ENCODE measurements at regions not wholly inside any gene's neighbourhood (a gene's known extent, or its start where the extent isn't known, plus 50 kb on each side); places are given as distances from the start of the nearest gene placed in this dataset.

DNA sequence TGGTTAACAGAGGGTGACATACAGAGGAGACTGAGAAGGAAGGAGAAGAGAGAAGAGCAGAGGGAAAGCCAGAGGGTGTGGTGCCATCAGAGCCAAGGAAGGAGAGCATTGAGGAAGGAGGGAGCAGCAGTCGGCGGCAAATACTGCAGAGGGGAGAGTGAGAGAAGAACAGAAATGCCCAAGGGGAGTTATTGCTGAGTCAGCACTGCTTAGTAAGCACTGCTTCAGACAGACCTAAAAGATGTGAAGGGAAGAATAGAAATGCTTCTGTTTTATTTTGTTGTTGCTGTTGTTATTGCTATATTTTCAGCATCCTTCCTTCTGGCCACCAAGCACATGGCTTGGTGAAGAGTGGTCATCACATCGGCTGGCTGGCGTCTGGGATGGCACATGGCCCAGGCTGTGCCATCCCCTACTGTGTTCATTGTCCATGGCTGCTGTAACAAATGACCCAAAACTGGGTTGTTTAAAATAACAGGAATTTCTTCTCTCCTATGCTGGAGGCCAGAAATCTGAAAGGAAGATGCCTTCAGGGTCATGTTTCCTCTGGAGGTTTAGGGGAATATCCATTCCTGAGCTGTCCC, 204.1 kb upstream of the CNR1 start:
- Histone ChIP-seq H3K4me3 (ENCODE audit: low read depth in 1 of 3, low read length in 3 of 3) (no peak overlapping the region), H3K36me3 (ENCODE audit: control insufficient read depth in 3 of 3, insufficient read depth in 2 of 3, low read depth in 1 of 3, low read length in 3 of 3) (no peaks in the 10 kb centered on the region), H3K4me1 (ENCODE audit: control insufficient read depth in 3 of 3, insufficient read depth in 2 of 3, low read depth in 1 of 3, low read length in 2 of 3) (no peaks in the 10 kb centered on the region), H3K27ac (ENCODE audit: low read depth in 1 of 3, low read length in 2 of 3) (no peak overlapping the region), H3K27me3 (ENCODE audit: control insufficient read depth in 3 of 3, insufficient read depth in 3 of 3, low read length in 3 of 3) (no peaks in the 10 kb centered on the region), H3K9me3 (ENCODE audit: control insufficient read depth in 2 of 2, insufficient read depth in 1 of 2, low read depth in 1 of 2, low read length in 1 of 2) (no peaks in the 10 kb centered on the region)
- FAIRE-seq, result no peak
- no peak for DNase-seq
- 89 to 93% (median 90%) methylated on average over 4 of the region's 4 CpGs for WGBS, 3 donors

- Histone ChIP-seq H3K27me3 (ENCODE audit: control insufficient read depth in 3 of 3, insufficient read depth in 3 of 3, low read length in 3 of 3) (no peaks in the 10 kb centered on the region), H3K27ac (ENCODE audit: low read depth in 1 of 3, low read length in 2 of 3) (no peak overlapping the region), H3K4me3 (ENCODE audit: low read depth in 1 of 3, low read length in 3 of 3) (no peak overlapping the region), H3K36me3 (ENCODE audit: control insufficient read depth in 3 of 3, insufficient read depth in 2 of 3, low read depth in 1 of 3, low read length in 3 of 3) (no peaks in the 10 kb centered on the region), H3K4me1 (ENCODE audit: control insufficient read depth in 3 of 3, insufficient read depth in 2 of 3, low read depth in 1 of 3, low read length in 2 of 3) (no peaks in the 10 kb centered on the region), H3K9me3 (ENCODE audit: control insufficient read depth in 2 of 2, insufficient read depth in 1 of 2, low read depth in 1 of 2, low read length in 1 of 2) (no peaks in the 10 kb centered on the region)
- no peak for DNase-seq
- WGBS, 3 donors, result 69 to 89% (median 77%) methylated on average over 3 of the region's 3 CpGs
- no peak for FAIRE-seq
Observed at GRCh38 chr6:88369262-88369661, 203.1 kb upstream of the CNR1 start.

GRCh38 chr6:88368071-88368787, 202.1 kb upstream of the CNR1 start:
- H3K27me3 ChIP-seq (ENCODE audit: control insufficient read depth in 3 of 3, insufficient read depth in 3 of 3, low read length in 3 of 3), result no peaks in the 10 kb centered on the region
- H3K4me1 ChIP-seq (ENCODE audit: control insufficient read depth in 3 of 3, insufficient read depth in 2 of 3, low read depth in 1 of 3, low read length in 2 of 3), result no peaks in the 10 kb centered on the region
- FAIRE-seq (no peak), DNase-seq (no peak)
- H3K36me3 ChIP-seq (ENCODE audit: control insufficient read depth in 3 of 3, insufficient read depth in 2 of 3, low read depth in 1 of 3, low read length in 3 of 3), result no peaks in the 10 kb centered on the region
- no peaks in the 10 kb centered on the region for H3K9me3 ChIP-seq (ENCODE audit: control insufficient read depth in 2 of 2, insufficient read depth in 1 of 2, low read depth in 1 of 2, low read length in 1 of 2)
- H3K4me3 ChIP-seq (ENCODE audit: low read depth in 1 of 3, low read length in 3 of 3), result no peak overlapping the region
- WGBS, 3 donors, result 71 to 73% (median 73%) methylated on average over 2 of the region's 2 CpGs
- no peak overlapping the region for H3K27ac ChIP-seq (ENCODE audit: low read depth in 1 of 3, low read length in 2 of 3)

DNA sequence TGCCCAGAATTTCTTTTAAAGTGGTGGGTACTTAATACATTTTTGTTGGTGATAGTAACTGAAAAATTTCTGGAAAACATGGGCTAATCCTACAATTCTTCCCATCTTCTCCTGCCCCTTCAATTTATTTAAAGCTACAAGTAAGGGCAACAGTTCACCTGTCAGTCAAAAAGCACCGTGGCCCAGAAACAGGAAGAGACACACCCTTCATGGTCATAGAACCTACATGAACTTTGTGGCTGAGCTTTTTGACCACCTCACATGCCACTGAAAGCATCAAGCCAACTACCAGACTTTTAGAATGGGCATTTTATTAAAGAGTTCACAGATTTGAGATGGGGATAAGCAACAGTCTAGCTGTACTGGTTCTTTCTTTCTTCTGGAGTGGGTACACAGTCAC, 201.1 kb upstream of the CNR1 start:
- DNase-seq (no peak), FAIRE-seq (no peak)
- whole genome bisulfite sequencing, 3 donors, result 4 to 22% (median 14%) methylated on average over 1 of the region's 1 CpG
- no peak overlapping the region for H3K4me3 ChIP-seq (ENCODE audit: low read depth in 1 of 3, low read length in 3 of 3)
- H3K27ac ChIP-seq (ENCODE audit: low read depth in 1 of 3, low read length in 2 of 3), result no peak overlapping the region
- no peaks in the 10 kb centered on the region for H3K27me3 ChIP-seq (ENCODE audit: control insufficient read depth in 3 of 3, insufficient read depth in 3 of 3, low read length in 3 of 3)
- H3K4me1 ChIP-seq (ENCODE audit: control insufficient read depth in 3 of 3, insufficient read depth in 2 of 3, low read depth in 1 of 3, low read length in 2 of 3), result no peaks in the 10 kb centered on the region
- no peaks in the 10 kb centered on the region for H3K9me3 ChIP-seq (ENCODE audit: control insufficient read depth in 2 of 2, insufficient read depth in 1 of 2, low read depth in 1 of 2, low read length in 1 of 2)
- no peaks in the 10 kb centered on the region for H3K36me3 ChIP-seq (ENCODE audit: control insufficient read depth in 3 of 3, insufficient read depth in 2 of 3, low read depth in 1 of 3, low read length in 3 of 3)

GRCh38 chr6:88366672-88367071, 200.5 kb upstream of the CNR1 start:
- 51 to 74% (median 68%) methylated on average over 2 of the region's 2 CpGs for WGBS, 3 donors
- Histone ChIP-seq H3K27me3 (ENCODE audit: control insufficient read depth in 3 of 3, insufficient read depth in 3 of 3, low read length in 3 of 3) (no peaks in the 10 kb centered on the region), H3K4me3 (ENCODE audit: low read depth in 1 of 3, low read length in 3 of 3) (no peak overlapping the region), H3K4me1 (ENCODE audit: control insufficient read depth in 3 of 3, insufficient read depth in 2 of 3, low read depth in 1 of 3, low read length in 2 of 3) (no peaks in the 10 kb centered on the region), H3K27ac (ENCODE audit: low read depth in 1 of 3, low read length in 2 of 3) (no peak overlapping the region), H3K36me3 (ENCODE audit: control insufficient read depth in 3 of 3, insufficient read depth in 2 of 3, low read depth in 1 of 3, low read length in 3 of 3) (no peaks in the 10 kb centered on the region), H3K9me3 (ENCODE audit: control insufficient read depth in 2 of 2, insufficient read depth in 1 of 2, low read depth in 1 of 2, low read length in 1 of 2) (no peaks in the 10 kb centered on the region)
- DNase-seq, result no peak
- FAIRE-seq, result no peak

DNA sequence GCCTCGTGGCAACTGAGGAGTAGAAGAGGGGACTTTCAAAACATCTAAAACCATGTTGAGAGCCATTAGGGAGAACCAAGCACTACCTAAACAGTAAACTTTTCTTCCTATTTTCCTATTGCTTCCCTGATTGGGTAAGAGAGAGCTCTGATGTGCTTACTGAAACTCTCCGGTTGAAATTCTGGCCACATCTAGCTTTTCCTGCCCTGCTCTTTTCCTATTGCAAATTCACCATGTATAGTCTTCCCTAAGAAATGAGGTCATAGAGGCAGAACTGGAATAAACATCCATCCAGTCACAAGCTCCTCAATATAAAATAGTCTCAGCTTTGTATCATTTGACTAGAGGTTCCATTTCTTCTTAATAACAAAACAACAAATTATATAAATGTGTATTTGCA, 199.5 kb upstream of the CNR1 start:
- Histone ChIP-seq H3K4me1 (ENCODE audit: control insufficient read depth in 3 of 3, insufficient read depth in 2 of 3, low read depth in 1 of 3, low read length in 2 of 3) (no peaks in the 10 kb centered on the region), H3K9me3 (ENCODE audit: control insufficient read depth in 2 of 2, insufficient read depth in 1 of 2, low read depth in 1 of 2, low read length in 1 of 2) (no peaks in the 10 kb centered on the region), H3K27ac (ENCODE audit: low read depth in 1 of 3, low read length in 2 of 3) (no peak overlapping the region), H3K36me3 (ENCODE audit: control insufficient read depth in 3 of 3, insufficient read depth in 2 of 3, low read depth in 1 of 3, low read length in 3 of 3) (no peaks in the 10 kb centered on the region), H3K4me3 (ENCODE audit: low read depth in 1 of 3, low read length in 3 of 3) (no peak overlapping the region), H3K27me3 (ENCODE audit: control insufficient read depth in 3 of 3, insufficient read depth in 3 of 3, low read length in 3 of 3) (no peaks in the 10 kb centered on the region)
- WGBS, 3 donors, result 74 to 83% (median 78%) methylated on average over 2 of the region's 2 CpGs
- DNase-seq (no peak), FAIRE-seq (no peak)

DNA sequence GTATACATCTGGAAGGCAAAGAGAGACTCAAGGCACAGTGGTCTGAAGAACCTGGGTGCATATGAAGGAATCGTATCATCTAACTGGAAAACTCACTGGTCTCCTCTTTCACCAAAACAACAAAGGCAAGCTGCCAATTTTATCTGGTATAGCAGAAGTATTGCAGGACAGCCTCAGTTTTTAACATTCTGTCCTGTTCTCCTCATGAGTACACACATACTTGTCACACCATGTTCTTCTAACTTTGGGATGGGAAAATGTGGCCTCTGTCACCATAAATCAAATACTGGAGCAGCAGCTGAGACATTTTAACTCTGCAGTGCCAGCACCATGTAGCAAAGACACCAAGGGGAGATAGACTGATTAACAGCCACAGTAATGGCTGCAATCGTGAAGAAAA, 199.1 kb upstream of the CNR1 start:
- no peak overlapping the region for H3K4me3 ChIP-seq (ENCODE audit: low read depth in 1 of 3, low read length in 3 of 3)
- no peak for FAIRE-seq
- no peak overlapping the region for H3K27ac ChIP-seq (ENCODE audit: low read depth in 1 of 3, low read length in 2 of 3)
- no peaks in the 10 kb centered on the region for H3K9me3 ChIP-seq (ENCODE audit: control insufficient read depth in 2 of 2, insufficient read depth in 1 of 2, low read depth in 1 of 2, low read length in 1 of 2)
- DNase-seq, result no peak
- WGBS, 3 donors, result 74 to 92% (median 81%) methylated on average over 2 of the region's 2 CpGs
- no peaks in the 10 kb centered on the region for H3K36me3 ChIP-seq (ENCODE audit: control insufficient read depth in 3 of 3, insufficient read depth in 2 of 3, low read depth in 1 of 3, low read length in 3 of 3)
- no peaks in the 10 kb centered on the region for H3K27me3 ChIP-seq (ENCODE audit: control insufficient read depth in 3 of 3, insufficient read depth in 3 of 3, low read length in 3 of 3)
- H3K4me1 ChIP-seq (ENCODE audit: control insufficient read depth in 3 of 3, insufficient read depth in 2 of 3, low read depth in 1 of 3, low read length in 2 of 3), result no peaks in the 10 kb centered on the region

DNA sequence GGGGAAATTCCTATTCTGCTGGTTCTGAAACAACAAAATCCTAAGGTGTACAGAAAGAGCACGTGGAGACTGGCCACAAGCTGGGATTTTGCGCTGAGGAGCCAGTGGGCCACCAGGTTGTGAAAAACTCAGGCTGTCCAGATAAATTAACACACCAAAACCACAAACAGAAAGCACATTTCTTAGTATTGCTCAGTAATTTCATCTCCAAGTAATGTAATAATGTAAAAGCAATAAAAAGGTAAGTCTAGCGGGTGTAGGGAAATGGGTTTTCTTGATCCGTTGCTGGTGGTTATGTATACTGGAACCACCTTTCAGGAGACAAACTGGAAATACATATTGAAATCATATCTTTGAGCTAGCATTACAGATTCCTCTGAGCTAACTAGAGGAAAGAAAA, 195.6 kb upstream of the CNR1 start:
- Histone ChIP-seq H3K36me3 (ENCODE audit: control insufficient read depth in 3 of 3, insufficient read depth in 2 of 3, low read depth in 1 of 3, low read length in 3 of 3) (no peaks in the 10 kb centered on the region), H3K27ac (ENCODE audit: low read depth in 1 of 3, low read length in 2 of 3) (no peak overlapping the region), H3K27me3 (ENCODE audit: control insufficient read depth in 3 of 3, insufficient read depth in 3 of 3, low read length in 3 of 3) (no peaks in the 10 kb centered on the region), H3K4me3 (ENCODE audit: low read depth in 1 of 3, low read length in 3 of 3) (no peak overlapping the region), H3K4me1 (ENCODE audit: control insufficient read depth in 3 of 3, insufficient read depth in 2 of 3, low read depth in 1 of 3, low read length in 2 of 3) (no peaks in the 10 kb centered on the region), H3K9me3 (ENCODE audit: control insufficient read depth in 2 of 2, insufficient read depth in 1 of 2, low read depth in 1 of 2, low read length in 1 of 2) (no peaks in the 10 kb centered on the region)
- 83 to 88% (median 83%) methylated on average over 4 of the region's 4 CpGs for WGBS, 3 donors
- FAIRE-seq (no peak), DNase-seq (no peak)

DNA sequence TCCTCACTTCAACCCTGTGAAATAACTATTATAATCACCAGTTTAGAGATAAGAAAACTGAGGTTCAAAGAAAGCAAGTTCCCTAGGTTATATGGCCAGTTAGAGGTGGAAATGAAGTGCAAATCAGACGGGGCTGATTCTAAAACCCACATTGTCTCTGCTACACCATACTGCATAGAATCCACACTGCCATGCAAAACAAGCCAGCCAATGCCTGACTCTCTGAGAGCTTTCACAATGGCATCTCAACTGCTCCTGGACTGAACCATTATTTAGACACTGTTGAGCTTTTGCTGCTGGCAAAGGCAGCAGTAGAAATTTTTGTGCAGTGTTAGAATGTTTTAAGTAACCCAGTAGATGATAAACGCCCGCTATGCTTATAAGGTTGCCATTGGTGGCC, 195.2 kb upstream of the CNR1 start:
- Histone ChIP-seq H3K4me1 (ENCODE audit: control insufficient read depth in 3 of 3, insufficient read depth in 2 of 3, low read depth in 1 of 3, low read length in 2 of 3) (no peaks in the 10 kb centered on the region), H3K4me3 (ENCODE audit: low read depth in 1 of 3, low read length in 3 of 3) (no peak overlapping the region), H3K36me3 (ENCODE audit: control insufficient read depth in 3 of 3, insufficient read depth in 2 of 3, low read depth in 1 of 3, low read length in 3 of 3) (no peaks in the 10 kb centered on the region), H3K27me3 (ENCODE audit: control insufficient read depth in 3 of 3, insufficient read depth in 3 of 3, low read length in 3 of 3) (no peaks in the 10 kb centered on the region), H3K9me3 (ENCODE audit: control insufficient read depth in 2 of 2, insufficient read depth in 1 of 2, low read depth in 1 of 2, low read length in 1 of 2) (no peaks in the 10 kb centered on the region), H3K27ac (ENCODE audit: low read depth in 1 of 3, low read length in 2 of 3) (no peak overlapping the region)
- DNase-seq, result no peak
- 64 to 78% (median 72%) methylated on average over 3 of the region's 3 CpGs for WGBS, 3 donors
- FAIRE-seq, result no peak
